LNCAP (cell line): ENCODE measurements at regions not wholly inside any gene's neighbourhood (a gene's known extent, or its start where the extent isn't known, plus 50 kb on each side); places are given as distances from the start of the nearest gene placed in this dataset.

Source experiments
- CTCF ChIP-seq: fragments of 450-650 bp; IDR thresholded peaks from 2 replicates; pipeline ENCODE4 v1.5.1; 2017; ENCODE audit warnings: mild to moderate bottlenecking

GRCh38 chr5:13498279-13498678, 446.2 kb downstream of the DNAH5 start:
- TF ChIP-seq CTCF: no peak

- no peak for TF ChIP-seq CTCF
Measured at GRCh38 chr5:13488254-13488931, 456.1 kb downstream of the DNAH5 start.

- TF ChIP-seq CTCF: no peak
Measured at GRCh38 chr5:13480834-13481233, 463.7 kb downstream of the DNAH5 start.

- TF ChIP-seq CTCF: peak; percentile 73
Measured at GRCh38 chr5:13478831-13479465, 465.5 kb downstream of the DNAH5 start.

- TF ChIP-seq CTCF: no peak
Measured at GRCh38 chr5:13477118-13477737, 467.3 kb downstream of the DNAH5 start.

- no peak for TF ChIP-seq CTCF
Measured at GRCh38 chr5:13472842-13473241, 471.6 kb downstream of the DNAH5 start.

- no peak for TF ChIP-seq CTCF
Measured at GRCh38 chr5:13470975-13471374, 473.5 kb downstream of the DNAH5 start.
